Neural crest cell (in vitro differentiated cells): ENCODE measurements at regions not wholly inside any gene's neighbourhood (a gene's known extent, or its start where the extent isn't known, plus 50 kb on each side); places are given as distances from the start of the nearest gene placed in this dataset.

ENCODE experiments used
- DNase-seq: peaks from one replicate; pipeline ENCODE4 v3.0.0; 2021; ENCODE audit warnings: low read depth, mixed read lengths, low spot score
- H3K27ac Mint-ChIP-seq: one replicate; pipeline ENCODE4 v1.8.0; 2021; ENCODE audit warnings: mild to moderate bottlenecking, mixed read lengths; ENCODE audit not compliant: unreplicated experiment
- H3K27me3 Mint-ChIP-seq: 2 replicates; pipeline ENCODE4 v1.8.0; 2021; ENCODE audit warnings: low read depth, mild to moderate bottlenecking, mixed read lengths
- H3K36me3 Mint-ChIP-seq: 2 replicates; pipeline ENCODE4 v1.8.0; 2021; ENCODE audit warnings: low read depth, mild to moderate bottlenecking, mixed read lengths
- H3K4me1 Mint-ChIP-seq: 2 replicates; pipeline ENCODE4 v1.8.0; 2021; ENCODE audit warnings: mixed read lengths
- H3K4me3 Mint-ChIP-seq: one replicate; pipeline ENCODE4 v1.8.0; 2021; ENCODE audit warnings: mild to moderate bottlenecking, mixed read lengths
- H3K9me3 Mint-ChIP-seq: 2 replicates; pipeline ENCODE4 v1.8.0; 2021; ENCODE audit warnings: mixed read lengths
- CTCF ChIP-seq: fragments of 200-600 bp; sonication (generic); conservative IDR thresholded peaks from 2 replicates; pipeline ENCODE4 v1.5.0; 2021; ENCODE audit warnings: antibody characterized with exemption, mild to moderate bottlenecking

- DNase-seq = no peak
- no peak overlapping the region for H3K27ac Mint-ChIP-seq
- peaks cover 3% of the 10 kb centered on the region for H3K36me3 Mint-ChIP-seq
- H3K9me3 Mint-ChIP-seq = peaks cover 3% of the 10 kb centered on the region
- H3K4me3 Mint-ChIP-seq = no peak overlapping the region
- peaks cover 3% of the 10 kb centered on the region for H3K27me3 Mint-ChIP-seq
- H3K4me1 Mint-ChIP-seq = peaks cover 64% of the 10 kb centered on the region
- no peak for TF ChIP-seq CTCF
Measured at GRCh38 chr2:235268535-235268934, 225.3 kb upstream of the AGAP1 start.

GRCh38 chr2:235270291-235270690, 223.6 kb upstream of the AGAP1 start:
- Mint-ChIP-seq H3K36me3 (peaks cover 9% of the 10 kb centered on the region), H3K27me3 (peaks cover 3% of the 10 kb centered on the region), H3K4me3 (no peak overlapping the region), H3K27ac (no peak overlapping the region), H3K4me1 (peaks cover 47% of the 10 kb centered on the region), H3K9me3 (peaks cover 9% of the 10 kb centered on the region)
- TF ChIP-seq CTCF = no peak
- no peak for DNase-seq

DNA sequence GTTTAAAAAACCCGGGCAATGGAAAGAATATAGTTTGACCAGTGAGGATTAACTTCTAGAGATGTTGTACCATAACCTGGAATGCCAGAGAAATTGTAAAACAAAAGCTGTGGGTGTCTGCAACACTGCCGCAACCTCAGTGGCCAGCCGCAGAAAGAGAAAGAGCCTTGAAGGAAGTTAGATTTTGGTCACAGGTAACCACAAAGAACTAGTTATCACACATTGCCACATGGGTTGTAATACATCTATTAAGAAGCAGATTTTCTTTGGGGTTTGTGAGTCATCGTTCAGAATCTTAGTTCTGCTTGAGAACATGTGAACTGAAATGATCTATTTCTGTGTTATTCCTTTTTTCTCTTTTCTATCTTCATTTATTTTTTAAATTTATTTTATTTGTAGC, 222.9 kb upstream of the AGAP1 start:
- Mint-ChIP-seq H3K36me3 (peaks cover 9% of the 10 kb centered on the region), H3K27ac (no peak overlapping the region), H3K4me3 (no peak overlapping the region), H3K9me3 (peaks cover 12% of the 10 kb centered on the region), H3K27me3 (peaks cover 3% of the 10 kb centered on the region), H3K4me1 (peaks cover 42% of the 10 kb centered on the region)
- no peak for TF ChIP-seq CTCF
- DNase-seq = no peak

DNA sequence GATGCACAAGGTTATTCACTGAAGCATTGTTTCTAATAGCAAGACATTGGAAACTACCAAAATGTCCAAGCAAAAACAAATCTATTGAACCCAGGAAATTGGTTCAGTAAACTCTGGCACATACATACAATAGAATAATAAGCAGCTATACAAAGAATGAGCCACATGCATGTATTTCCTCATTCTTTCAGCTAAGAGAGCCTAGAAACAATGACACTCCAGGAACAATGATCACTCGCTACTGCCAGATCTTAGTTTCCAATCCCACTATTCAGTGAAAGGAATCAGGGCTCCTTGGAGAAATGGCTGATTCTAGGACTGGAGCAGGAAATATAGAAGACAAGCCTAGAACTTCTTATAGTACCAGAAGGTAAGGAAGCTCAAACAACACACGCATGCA, 221.9 kb upstream of the AGAP1 start:
- peaks cover 9% of the 10 kb centered on the region for H3K36me3 Mint-ChIP-seq
- peak overlapping the region; percentile 32 for H3K27ac Mint-ChIP-seq
- no peak for TF ChIP-seq CTCF
- peaks cover 38% of the 10 kb centered on the region for H3K4me1 Mint-ChIP-seq
- peaks cover 3% of the 10 kb centered on the region for H3K27me3 Mint-ChIP-seq
- H3K4me3 Mint-ChIP-seq = no peak overlapping the region
- DNase-seq = no peak
- H3K9me3 Mint-ChIP-seq = peaks cover 14% of the 10 kb centered on the region

GRCh38 chr2:235274023-235274422, 219.8 kb upstream of the AGAP1 start:
- Mint-ChIP-seq H3K4me3 (no peak overlapping the region), H3K4me1 (peaks cover 17% of the 10 kb centered on the region), H3K36me3 (peaks cover 9% of the 10 kb centered on the region), H3K27me3 (no peaks in the 10 kb centered on the region), H3K9me3 (peaks cover 14% of the 10 kb centered on the region), H3K27ac (no peak overlapping the region)
- DNase-seq = no peak
- TF ChIP-seq CTCF = no peak

DNA sequence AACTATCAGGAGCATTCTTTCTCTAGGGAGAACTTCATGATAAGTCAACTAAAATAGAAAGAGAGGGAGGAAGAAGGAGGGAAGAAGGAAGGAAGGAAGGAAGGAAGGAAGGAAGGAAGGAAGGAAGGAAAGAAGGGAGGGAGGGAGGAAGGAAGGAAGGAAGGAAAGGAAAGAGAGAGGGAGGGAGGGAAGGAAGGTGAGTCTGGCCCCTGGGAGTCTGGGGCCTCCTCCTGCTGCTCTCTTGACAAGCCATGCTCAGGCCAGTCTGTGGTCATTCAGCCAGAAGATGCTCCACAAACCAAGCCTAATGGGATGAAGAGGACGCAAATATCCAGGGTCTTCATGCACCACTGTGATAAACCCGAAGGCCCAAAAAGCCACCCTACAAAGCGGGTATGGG, 216.4 kb upstream of the AGAP1 start:
- no peak for TF ChIP-seq CTCF
- Mint-ChIP-seq H3K27me3 (no peaks in the 10 kb centered on the region), H3K4me1 (no peaks in the 10 kb centered on the region), H3K9me3 (peaks cover 15% of the 10 kb centered on the region), H3K27ac (no peak overlapping the region), H3K36me3 (peaks cover 6% of the 10 kb centered on the region), H3K4me3 (no peak overlapping the region)
- no peak for DNase-seq
